ENCODE measurements at regions not wholly inside any gene's neighbourhood (a gene's known extent, or its start where the extent isn't known, plus 50 kb on each side); places are given as distances from the start of the nearest gene placed in this dataset.

- DNase-seq, result no peak
These were observed 137.6 kb upstream of the SSTR1 start for GRCh38 chr14:38070061-38070588.

- no peak for DNase-seq
These were observed 134.1 kb upstream of the SSTR1 start for GRCh38 chr14:38073641-38074040.

- DNase-seq, result no peak
These were observed 133.6 kb upstream of the SSTR1 start for GRCh38 chr14:38074081-38074480.

DNA sequence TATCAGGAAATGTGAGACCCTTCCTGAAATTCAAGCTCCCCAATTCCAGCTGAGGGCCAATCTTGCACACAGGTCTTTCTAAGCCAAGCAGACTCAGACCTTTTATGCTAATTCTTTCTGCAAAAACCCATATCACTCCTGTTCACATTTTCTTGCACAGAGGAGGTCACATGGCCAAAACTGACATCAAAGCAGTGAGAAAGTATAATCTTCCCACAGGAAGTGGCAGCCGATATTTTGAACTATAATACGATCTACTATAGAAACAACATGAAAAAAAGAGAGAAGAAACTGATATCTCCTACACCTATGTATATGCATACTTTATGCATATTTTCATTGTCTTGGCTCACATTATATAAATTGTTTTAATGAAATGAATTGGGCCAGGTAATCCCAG is 132.9 kb upstream of the SSTR1 start:
- no peak for DNase-seq

GRCh38 chr14:38078393-38078792 is 129.3 kb upstream of the SSTR1 start:
- DNase-seq, result no peak

GRCh38 chr14:38079268-38079667 is 128.4 kb upstream of the SSTR1 start:
- peak; percentile 9 for DNase-seq

DNA sequence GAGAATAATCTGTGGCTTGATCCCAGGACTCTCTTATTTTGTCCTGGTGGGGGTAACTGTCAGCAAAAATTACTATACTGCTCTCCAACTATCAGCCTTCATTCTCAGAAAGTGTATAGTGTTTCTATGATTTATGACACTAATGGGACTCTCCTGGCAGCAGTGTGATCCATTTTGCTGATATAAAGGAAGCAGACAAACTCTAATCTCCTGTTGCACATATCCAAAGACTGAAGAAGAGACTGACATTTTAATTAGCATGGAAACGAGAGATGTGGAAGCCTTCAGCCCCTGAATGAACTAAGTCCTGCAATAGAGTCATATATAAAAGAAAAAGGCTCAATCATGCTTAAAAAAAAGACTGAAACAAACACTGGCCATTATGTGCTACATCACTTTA is 127.8 kb upstream of the SSTR1 start:
- DNase-seq, result no peak

DNA sequence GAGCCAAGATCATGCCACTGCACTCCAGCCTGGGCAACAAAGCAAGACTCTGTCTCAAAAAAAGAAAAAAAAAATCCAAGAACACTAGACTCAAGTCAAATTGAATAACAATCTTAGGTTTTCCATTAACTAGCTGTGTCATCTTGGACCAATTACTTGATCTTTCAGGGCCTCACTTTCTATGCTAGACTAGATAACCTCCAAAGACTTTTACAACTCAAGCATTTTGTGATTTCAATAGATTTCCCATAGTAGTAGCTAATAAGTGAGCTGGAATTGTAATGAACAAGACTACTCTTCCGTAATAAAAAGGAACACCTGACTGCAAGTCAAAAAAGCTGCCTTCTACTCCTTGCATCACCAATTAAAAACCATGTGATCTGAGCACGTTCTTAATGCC is 127.0 kb upstream of the SSTR1 start:
- no peak for DNase-seq

DNA sequence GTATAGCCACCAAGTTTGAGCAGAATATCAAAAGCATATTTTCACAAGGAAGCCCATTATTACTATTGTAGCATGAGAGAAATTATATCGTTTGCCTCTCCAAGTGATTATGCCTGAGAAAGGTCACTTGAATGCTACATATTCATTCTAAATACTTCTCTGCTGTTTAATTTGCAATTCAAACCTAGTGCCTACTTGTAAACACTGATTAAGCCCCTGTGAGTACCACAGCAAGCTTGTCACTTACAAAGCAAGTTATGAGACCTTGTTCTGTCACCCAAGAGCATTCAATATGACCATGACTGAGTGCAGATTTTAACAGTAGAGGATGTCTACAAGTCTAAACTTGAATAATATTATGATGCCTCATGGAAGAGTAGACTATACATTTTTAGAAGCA is 124.7 kb upstream of the SSTR1 start:
- no peak for DNase-seq

DNA sequence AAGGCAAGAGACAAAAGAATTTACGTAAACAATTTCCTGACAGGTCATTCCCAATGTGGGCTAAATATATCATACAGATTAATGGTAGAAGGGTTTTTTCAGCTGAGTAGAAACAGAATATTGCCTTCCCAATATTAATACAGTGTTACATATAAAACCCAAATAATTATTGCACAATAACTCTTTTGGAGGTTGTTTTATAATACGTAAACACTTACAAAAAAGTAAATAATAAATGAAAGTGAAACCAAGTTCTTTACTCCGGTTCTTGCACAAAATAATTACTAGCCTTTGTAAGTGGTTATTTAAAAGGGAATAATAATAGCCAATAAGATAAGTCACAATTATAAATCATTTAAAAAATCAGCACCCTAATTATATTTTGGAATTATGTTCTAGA is 118.6 kb upstream of the SSTR1 start:
- DNase-seq, result no peak

DNA sequence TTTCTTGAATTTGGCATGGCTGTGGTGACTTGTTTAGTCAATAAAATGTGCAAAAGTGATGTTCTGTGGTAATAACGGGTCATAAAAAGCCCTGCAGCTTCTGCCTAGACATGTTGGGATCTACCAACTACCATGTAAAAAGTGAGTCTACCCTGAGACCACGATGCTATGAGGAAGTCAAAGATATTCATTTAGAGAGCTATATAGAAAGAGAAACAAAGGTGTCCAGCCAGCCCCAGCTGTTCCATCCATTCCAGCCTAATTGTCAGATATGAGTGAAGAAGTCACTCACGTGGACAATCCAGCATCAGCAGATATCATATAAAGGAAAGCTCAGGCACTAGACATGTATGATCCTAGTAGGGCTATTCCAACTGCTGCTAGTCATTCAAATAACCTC is 117.2 kb upstream of the SSTR1 start:
- DNase-seq, result no peak

GRCh38 chr14:38098074-38098836 is 109.4 kb upstream of the SSTR1 start:
- no peak for DNase-seq

DNA sequence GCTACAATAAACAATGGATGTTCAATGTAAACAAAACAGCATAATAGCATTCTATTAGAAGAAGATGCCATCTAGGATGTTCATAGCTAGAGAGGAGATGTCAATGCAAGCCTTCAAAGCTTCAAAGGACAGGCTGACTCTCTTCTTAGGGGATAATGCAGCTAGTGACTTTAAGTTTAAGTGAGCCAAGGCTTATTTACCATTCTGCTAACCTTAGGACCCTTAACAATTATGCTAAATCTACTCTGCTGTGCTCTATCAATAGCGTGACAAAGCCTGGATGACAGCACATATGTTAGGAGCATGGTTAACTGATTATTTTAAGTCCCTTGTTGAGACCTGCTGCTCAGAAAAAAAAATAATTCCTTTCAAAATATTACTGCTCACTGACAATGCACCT is 106.0 kb upstream of the SSTR1 start:
- DNase-seq, result no peak

DNA sequence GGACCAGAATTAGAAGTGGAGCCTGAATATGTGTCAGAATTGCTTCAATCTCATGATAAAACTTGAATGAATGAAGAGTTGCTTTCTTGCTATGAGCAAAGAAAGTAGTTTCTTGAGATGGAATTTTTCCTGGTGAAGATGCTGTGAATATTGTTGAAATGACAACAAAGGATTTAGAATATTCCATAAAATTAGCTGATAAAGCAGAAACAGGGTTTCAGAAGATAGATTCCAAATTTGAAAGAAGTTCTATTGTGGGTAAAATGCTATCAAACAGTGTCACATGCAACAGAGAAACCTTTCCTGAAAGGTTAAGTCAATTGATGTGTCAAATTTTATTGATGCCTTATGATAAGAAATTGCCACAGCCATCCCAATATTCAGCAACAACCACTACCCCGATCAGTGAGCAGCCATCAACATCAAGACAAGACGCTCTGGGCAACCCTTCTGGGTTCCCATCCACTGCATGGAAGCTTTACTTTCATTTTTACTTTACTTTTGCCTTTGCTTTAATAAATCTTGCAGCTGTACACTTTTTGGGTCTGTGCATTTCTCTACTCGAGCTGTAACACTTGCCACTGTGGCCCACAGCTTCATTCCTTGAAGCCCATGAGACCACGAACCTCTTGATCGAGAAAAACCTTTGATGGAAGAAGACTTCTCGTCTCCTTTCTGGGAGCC is 104.0 kb upstream of the SSTR1 start:
- no peak for DNase-seq

- no peak for DNase-seq
These were observed 102.5 kb upstream of the SSTR1 start for GRCh38 chr14:38105106-38105702.

DNA sequence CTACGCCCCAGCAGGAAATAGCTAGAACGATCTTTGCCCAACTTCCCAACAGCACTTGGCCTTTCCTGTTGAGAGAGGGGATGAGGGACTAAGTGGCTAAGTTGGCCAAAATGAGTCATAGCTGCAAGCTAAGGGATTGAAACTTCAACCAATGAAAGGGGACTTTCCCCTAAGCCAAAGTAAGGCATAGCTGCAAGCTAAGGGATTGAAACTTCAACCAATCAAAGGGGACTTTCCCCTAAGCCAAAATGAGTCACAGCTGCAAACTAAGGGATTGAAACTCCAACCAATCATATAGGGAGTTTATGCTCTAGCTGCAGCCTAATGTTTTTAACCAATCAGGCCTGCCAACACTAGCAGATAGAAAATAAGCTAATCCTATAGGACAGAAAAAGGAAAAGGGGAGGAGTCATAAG is 100.5 kb upstream of the SSTR1 start:
- DNase-seq, result no peak

DNA sequence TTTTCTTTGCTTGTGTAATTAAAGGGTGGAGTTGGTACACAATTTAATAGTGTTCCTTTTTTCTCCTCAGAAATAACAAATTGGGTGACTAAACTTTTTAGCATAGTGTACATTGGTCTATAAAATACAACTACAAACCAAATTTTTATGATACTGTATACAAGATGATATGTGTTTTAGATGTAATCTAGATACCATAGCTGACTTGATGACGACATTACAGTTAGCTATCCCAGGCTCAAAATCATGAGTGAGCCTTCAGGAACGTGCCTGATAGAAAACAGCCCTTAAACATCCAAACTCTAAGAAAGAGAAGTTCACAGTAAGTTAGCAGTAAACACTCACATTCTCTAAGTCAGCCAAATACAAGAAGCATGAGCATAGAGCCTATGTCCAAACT is 99.0 kb upstream of the SSTR1 start:
- no peak for DNase-seq

GRCh38 chr14:38110258-38110657 is 97.4 kb upstream of the SSTR1 start:
- DNase-seq, result no peak

GRCh38 chr14:38111046-38111445 is 96.7 kb upstream of the SSTR1 start:
- no peak for DNase-seq

- DNase-seq, result no peak
These were observed 94.2 kb upstream of the SSTR1 start for GRCh38 chr14:38113546-38113945.

- DNase-seq, result no peak
These were observed 90.8 kb upstream of the SSTR1 start for GRCh38 chr14:38116895-38117294.

DNA sequence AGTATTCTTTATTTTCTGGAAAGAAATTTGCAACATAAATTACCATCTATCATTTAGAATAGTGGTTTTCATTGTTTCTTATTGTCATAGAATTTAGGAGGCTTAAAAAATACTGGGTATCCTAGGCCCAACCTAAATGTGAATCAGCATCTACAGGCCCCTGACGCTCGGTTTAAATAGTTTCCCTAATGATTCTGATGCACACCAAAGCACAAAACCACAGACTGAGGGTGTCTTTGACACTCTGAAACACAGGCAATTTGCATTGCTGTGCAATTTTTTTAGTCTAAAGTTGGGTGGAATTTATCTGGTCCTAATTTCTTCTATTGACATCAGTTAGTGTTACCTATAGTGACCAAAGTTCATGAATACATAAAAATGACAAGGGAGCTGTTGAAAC is 87.6 kb upstream of the SSTR1 start:
- no peak for DNase-seq

DNA sequence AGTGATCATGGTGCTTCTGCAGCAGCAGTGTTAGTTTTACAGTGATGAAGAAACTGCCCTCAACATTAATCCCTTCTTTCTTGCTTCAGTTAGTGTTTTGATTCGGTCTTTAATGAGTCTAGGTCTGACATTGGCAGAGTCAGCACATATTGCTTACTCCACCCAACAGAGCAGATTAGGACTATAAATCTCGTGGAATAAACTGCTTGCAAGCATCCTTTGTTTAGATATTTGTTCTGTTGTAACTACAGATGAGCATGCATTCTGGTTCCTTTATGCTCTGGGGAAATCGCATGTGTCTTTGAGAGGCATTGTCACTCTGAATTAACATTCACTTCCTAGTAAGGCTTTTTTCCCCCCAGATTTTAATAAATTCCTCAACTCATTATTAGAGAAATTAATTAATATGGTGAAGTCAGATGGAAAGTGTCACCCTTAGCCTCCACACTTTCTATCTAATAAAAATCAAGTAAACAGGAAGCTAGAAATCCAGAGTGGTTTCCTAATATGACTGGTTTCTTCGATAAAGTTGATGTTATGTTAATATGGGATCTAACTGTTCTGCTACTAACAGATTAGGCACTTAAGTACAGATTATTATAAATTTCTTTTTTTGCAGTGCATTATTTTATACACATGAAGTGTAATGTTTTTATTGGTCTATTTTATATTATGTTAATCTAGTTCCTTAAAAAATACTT is 86.2 kb upstream of the SSTR1 start:
- DNase-seq, result no peak

- DNase-seq, result no peak
These were observed 85.5 kb upstream of the SSTR1 start for GRCh38 chr14:38122241-38122640.
